ENCODE measurements at regions not wholly inside any gene's neighbourhood (a gene's known extent, or its start where the extent isn't known, plus 50 kb on each side); places are given as distances from the start of the nearest gene placed in this dataset.
"Not testable (repeated sequence)": the region's sequence is repeated elsewhere in the genome, so short reads cannot be mapped to it uniquely, and the experiment has no call there.

- DNase-seq = not testable (repeated sequence)
Observed at GRCh38 chr15:20259559-20260190, 281.9 kb downstream of the GOLGA6L6 start.

GRCh38 chr15:20256394-20256793, 285.2 kb downstream of the GOLGA6L6 start:
- not testable (repeated sequence) for DNase-seq

- not testable (repeated sequence) for DNase-seq
Observed at GRCh38 chr15:20255641-20256040, 286.0 kb downstream of the GOLGA6L6 start.

DNA sequence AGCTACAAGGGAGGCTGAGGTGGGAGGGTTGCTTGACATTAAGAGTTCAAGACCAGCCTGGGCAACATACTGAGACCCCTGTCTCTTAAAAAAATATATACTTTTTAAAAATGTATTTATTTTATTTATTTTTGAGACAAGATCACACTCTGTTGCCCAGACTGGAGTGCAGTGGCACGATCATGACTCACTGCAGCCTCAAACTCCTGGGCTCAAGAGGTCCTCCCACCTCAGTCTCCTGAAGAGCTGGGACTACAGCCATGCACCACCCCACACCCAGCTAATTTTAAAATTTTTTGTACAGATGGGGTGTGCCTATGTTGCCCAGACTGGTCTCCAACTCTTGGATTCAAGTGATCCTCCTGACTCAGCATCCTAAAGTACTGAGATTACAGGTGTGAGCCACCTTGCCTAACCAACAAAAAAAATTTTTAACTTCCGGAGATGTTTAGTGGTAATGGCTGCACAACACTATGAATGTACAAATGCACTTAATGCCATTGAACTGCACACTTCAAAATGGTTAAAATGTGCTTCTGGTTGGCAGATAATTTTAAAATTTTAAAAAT, 288.5 kb downstream of the GOLGA6L6 start:
- not testable (repeated sequence) for DNase-seq

- not testable (repeated sequence) for DNase-seq
Observed at GRCh38 chr15:20252040-20252439, 289.6 kb downstream of the GOLGA6L6 start.

- DNase-seq = not testable (repeated sequence)
Observed at GRCh38 chr15:20251214-20252005, 290.2 kb downstream of the GOLGA6L6 start.

GRCh38 chr15:20250206-20250605, 291.4 kb downstream of the GOLGA6L6 start:
- not testable (repeated sequence) for DNase-seq

- not testable (repeated sequence) for DNase-seq
Observed at GRCh38 chr15:20249677-20249970, 292.0 kb downstream of the GOLGA6L6 start.

- DNase-seq = not testable (repeated sequence)
Observed at GRCh38 chr15:20248434-20248833, 293.2 kb downstream of the GOLGA6L6 start.

DNA sequence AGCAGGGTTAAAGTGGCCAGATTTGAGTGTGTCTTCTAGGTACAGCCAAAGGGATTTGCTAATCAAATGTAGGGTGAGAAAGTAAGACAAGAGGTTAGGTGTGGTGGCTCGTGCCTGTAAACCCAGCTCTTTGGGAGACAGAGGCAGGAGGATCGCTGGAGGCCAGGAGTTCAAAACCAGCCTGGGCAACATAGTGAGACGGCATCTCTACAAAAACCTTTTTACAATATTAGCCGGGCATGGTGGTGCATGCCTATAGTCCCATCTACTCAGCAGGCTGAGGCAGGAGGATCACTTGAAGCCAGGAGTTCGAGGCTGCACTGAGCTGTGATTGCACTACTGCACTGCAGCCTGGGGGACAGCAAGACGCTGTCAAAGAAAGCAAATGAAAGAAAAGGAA, 294.5 kb downstream of the GOLGA6L6 start:
- DNase-seq = not testable (repeated sequence)

- not testable (repeated sequence) for DNase-seq
Observed at GRCh38 chr15:20246624-20247023, 295.0 kb downstream of the GOLGA6L6 start.

DNA sequence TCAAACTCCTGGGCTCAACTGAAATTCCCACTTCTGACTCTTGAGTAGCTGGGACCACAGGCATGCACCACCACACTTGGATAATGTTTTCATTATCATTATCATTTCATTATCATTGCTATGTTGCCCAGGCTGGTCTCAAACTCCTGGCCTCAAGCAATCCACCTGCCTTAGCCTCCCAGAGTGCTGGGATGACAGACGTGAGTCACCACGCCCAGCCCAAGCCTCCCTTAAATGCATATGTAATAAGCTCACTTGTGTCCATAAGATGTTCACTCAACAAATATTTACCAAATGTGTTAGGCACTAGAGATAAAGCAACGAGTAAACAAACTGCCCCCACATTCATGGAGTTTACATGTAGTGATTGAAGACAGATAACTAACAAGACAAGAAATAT, 295.7 kb downstream of the GOLGA6L6 start:
- not testable (repeated sequence) for DNase-seq

- DNase-seq = not testable (repeated sequence)
Observed at GRCh38 chr15:20244792-20245191, 296.8 kb downstream of the GOLGA6L6 start.

DNA sequence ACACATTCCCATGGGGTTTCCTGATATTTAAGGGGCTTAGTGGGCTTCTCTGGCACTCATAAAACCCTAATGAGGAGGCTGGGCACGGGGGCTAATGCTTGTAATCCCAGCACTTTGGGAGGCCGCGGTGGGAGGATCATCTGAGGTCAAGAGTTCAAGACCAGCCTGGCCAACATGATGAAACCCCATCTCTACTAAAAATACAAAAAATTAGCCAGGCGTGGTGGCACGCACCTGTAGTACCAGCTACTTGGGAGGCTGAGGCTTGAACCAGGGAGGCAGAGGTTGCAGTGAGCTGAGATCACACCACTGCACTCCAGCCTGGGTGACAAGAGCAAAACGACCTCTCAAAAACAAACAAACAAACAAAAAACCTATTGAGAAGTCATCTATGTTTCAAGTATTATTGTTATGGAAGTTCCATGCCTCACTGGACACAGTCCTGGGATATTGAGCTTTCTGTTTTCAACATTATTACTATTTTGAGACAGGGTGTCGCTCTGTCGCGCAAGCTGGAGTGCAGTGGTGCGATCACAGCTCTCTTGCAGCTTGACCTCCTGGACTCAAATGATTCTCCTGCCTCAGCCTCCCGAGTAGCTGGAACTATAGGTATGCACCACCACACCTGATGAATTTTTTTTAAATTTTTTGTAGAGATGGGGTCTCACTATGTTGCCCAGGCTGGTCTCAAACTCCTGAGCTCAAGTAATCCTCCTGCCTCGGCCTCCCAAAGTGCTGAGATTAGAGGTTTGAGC, 297.9 kb downstream of the GOLGA6L6 start:
- not testable (repeated sequence) for DNase-seq

- DNase-seq = not testable (repeated sequence)
Observed at GRCh38 chr15:20240366-20240917, 301.2 kb downstream of the GOLGA6L6 start.

DNA sequence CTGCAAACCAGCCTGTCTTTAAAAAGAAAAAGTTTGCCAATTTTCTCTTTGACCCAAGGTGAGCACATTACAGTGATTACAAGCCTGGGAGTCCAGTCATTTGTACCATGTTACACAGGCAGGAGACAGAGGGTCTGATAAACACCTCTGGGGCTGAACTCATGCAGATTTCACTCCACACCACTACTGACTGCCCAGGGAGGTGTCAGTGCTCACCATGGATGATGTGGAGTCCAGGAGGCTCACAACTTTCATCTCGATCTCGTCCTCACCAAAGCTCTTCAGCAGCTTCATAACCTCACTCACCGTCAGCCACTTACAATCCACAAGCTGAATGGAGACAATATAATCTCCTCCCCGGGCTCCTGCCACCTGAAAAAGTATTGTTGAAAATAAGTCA, 302.4 kb downstream of the GOLGA6L6 start:
- DNase-seq = not testable (repeated sequence)

- not testable (repeated sequence) for DNase-seq
Observed at GRCh38 chr15:20237256-20238020, 304.2 kb downstream of the GOLGA6L6 start.

GRCh38 chr15:20235728-20236127, 305.9 kb downstream of the GOLGA6L6 start:
- DNase-seq = not testable (repeated sequence)

DNA sequence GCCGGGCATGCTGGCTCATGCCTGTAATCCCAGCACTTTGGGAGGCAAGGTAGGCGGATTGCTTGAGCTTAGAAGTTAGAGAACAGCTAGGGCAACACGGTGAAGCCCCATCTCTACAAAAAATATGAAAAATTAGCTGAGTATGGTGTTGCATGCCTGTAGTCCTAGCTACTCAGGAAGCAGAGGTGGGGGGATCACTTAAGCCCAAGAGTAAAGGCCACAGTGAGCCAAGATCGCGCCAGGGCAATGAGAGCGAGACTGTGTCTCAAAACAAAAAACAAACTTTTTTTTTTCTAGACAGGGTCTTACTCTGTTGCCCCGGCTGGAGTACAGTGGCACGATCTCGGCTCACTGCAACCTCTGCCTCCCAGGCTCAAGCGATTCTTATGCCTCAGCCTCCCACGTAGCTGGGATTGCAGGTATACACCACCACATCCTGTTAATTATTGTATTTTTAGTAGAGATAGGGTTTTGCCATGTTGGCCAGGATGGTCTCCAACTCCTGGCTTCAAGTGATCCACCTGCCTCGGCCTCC, 307.5 kb downstream of the GOLGA6L6 start:
- not testable (repeated sequence) for DNase-seq

DNA sequence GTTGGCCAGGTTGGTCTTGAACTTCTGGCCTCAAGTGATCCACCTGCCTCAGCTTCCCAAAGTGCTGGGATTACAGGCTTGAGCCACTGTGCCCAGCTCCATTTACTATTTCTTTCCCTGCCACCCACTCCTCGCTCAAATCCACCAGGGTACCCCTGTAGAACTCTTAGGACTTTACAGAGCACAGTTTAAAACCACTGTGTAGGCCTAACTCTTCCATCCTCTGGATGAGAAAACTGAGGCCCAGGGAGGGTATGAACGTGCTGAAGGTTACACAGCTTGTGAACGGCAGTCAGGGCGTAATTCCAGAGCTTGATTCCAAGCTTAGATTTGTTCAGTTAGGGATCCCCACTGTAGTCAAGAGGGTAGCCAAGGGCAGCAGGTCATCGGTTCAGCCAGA, 309.1 kb downstream of the GOLGA6L6 start:
- not testable (repeated sequence) for DNase-seq

GRCh38 chr15:20230656-20231055, 310.9 kb downstream of the GOLGA6L6 start:
- DNase-seq = not testable (repeated sequence)

GRCh38 chr15:20228791-20229190, 312.8 kb downstream of the GOLGA6L6 start:
- DNase-seq = not testable (repeated sequence)
